HEK293T (cell line): ENCODE measurements at regions not wholly inside any gene's neighbourhood (a gene's known extent, or its start where the extent isn't known, plus 50 kb on each side); places are given as distances from the start of the nearest gene placed in this dataset.
A peak's percentile ranks its signal among the peaks of the same experiment; 100 is the strongest.

Experiments used
- CTCF ChIA-PET: fragments of 350-600 bp; formaldehyde crosslinking; extraction: SDS; loops from one replicate; lab custom pipeline; 2021; ENCODE audit warnings: antibody characterized with exemption, inconsistent platforms; lab: Yijun Ruan, JAX
- POLR2A ChIA-PET: fragments of 350-600 bp; formaldehyde crosslinking; extraction: SDS; loops from one replicate; lab custom pipeline; 2020; ENCODE audit warnings: antibody characterized with exemption, inconsistent platforms; lab: Yijun Ruan, JAX
- DNase-seq: peaks from one replicate; pipeline ENCODE4 v3.0.0; 2012; ENCODE audit warnings: mixed read lengths; ENCODE audit errors: extremely low spot score
- ARNT ChIP-seq: fragments of 450-650 bp; IDR thresholded peaks from 2 replicates; pipeline ENCODE4 v1.6.1; 2017; ENCODE audit warnings: mild to moderate bottlenecking
- BHLHE40 ChIP-seq: fragments of 450-650 bp; IDR thresholded peaks from 2 replicates; pipeline ENCODE4 v1.6.1; 2016; ENCODE audit warnings: mild to moderate bottlenecking, moderate library complexity, borderline replicate concordance
- CTBP1 ChIP-seq: fragments of 450-650 bp; IDR thresholded peaks from 2 replicates; pipeline ENCODE4 v1.6.1; 2016; ENCODE audit warnings: borderline replicate concordance
- ELF4 ChIP-seq: fragments of 450-650 bp; IDR thresholded peaks from 2 replicates; pipeline ENCODE4 v1.6.1; 2017; ENCODE audit warnings: antibody characterized with exemption
- FOXA1 ChIP-seq: fragments of 450-650 bp; IDR thresholded peaks from 2 replicates; pipeline ENCODE4 v1.6.1; 2016; ENCODE audit warnings: mild to moderate bottlenecking
- FOXK2 ChIP-seq: fragments of 450-650 bp; IDR thresholded peaks from 2 replicates; pipeline ENCODE4 v1.6.1; 2016; ENCODE audit warnings: mild to moderate bottlenecking
- FOXM1 ChIP-seq: fragments of 450-650 bp; IDR thresholded peaks from 2 replicates; pipeline ENCODE4 v1.6.1; 2017; ENCODE audit warnings: mild to moderate bottlenecking, borderline replicate concordance
- HDGF ChIP-seq: fragments of 450-650 bp; IDR thresholded peaks from 2 replicates; pipeline ENCODE4 v1.6.1; 2017; ENCODE audit warnings: antibody characterized with exemption, borderline replicate concordance
- L3MBTL2 ChIP-seq: fragments of 450-650 bp; conservative IDR thresholded peaks from 2 replicates; pipeline ENCODE4 v1.6.1; 2016; ENCODE audit warnings: mild to moderate bottlenecking
- LEF1 ChIP-seq: fragments of 450-650 bp; IDR thresholded peaks from 2 replicates; pipeline ENCODE4 v1.6.1; 2017; ENCODE audit warnings: mild to moderate bottlenecking, borderline replicate concordance
- NFRKB ChIP-seq: fragments of 450-650 bp; IDR thresholded peaks from 2 replicates; pipeline ENCODE4 v1.6.1; 2016; ENCODE audit warnings: mild to moderate bottlenecking, moderate library complexity
- SP1 ChIP-seq: fragments of 450-650 bp; IDR thresholded peaks from 2 replicates; pipeline ENCODE4 v1.6.1; 2017
- SUZ12 ChIP-seq: fragments of 450-650 bp; IDR thresholded peaks from 2 replicates; pipeline ENCODE4 v1.6.1; 2016; ENCODE audit warnings: mild to moderate bottlenecking
- TARDBP ChIP-seq: fragments of 450-650 bp; IDR thresholded peaks from 2 replicates; pipeline ENCODE4 v1.6.1; 2016
- ZNF384 ChIP-seq: fragments of 450-650 bp; IDR thresholded peaks from 2 replicates; pipeline ENCODE4 v1.6.1; 2016
- TF ChIP-seq, protein P1 (sequence below): fragments of 450-650 bp; IDR thresholded peaks from 2 replicates; pipeline ENCODE4 v1.6.1; 2016

DNA sequence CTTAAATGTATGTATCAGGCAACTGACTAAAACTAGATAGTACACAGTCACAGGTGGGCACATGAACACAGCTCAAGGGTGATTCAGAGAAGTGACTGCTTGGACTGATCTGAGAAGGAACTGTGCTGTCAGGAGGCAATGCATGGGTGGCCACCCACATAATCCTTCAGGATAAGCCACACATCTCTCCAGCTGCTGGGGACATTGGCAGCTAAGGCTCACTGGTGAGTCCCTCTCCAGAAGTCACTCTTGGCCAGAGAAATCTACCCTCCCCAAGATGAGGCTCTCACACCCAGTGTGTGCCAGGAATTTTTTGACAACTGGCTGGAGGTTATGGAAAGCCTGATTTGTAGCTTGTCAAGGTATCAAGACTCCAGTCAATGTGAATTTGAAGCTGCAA lies 302.4 kb upstream of the NEBL start:
- DNase-seq = no peak
- TF ChIP-seq CTBP1 (no peak), NFRKB (no peak), HDGF (no peak), FOXK2 (no peak), BHLHE40 (no peak), FOXA1 (no peak), FOXM1 (no peak)
- ChIA-PET CTCF (no interaction called here), POLR2A (no interaction called here)

DNA sequence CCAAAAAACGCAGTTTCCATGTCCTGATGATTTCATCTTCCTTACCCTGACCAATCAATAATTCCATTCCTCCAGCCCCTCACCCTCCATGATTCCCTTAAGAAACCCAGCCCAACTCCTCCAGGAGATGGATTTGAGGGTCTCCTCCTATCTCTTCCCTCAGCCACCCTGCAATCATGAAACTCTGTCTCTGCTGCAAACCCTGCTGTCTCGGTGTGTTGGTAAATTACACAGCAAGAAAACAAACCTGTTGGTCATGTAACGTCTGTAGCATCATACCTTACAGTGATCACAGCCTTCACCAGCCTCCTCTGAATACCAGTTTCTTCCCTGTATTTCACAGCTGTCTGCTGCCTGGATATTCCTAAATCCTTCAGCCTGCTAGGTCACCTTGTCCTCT lies 300.7 kb upstream of the NEBL start:
- no peak for DNase-seq
- TF ChIP-seq HDGF = no peak
- TF ChIP-seq ZNF384 = no peak
- TF ChIP-seq LEF1 = no peak
- no peak for TF ChIP-seq FOXA1
- TF ChIP-seq ARNT = no peak
- no peak for TF ChIP-seq FOXK2
- TF ChIP-seq SUZ12 = no peak
- no peak for TF ChIP-seq NFRKB
- TF ChIP-seq TARDBP = no peak
- no peak for TF ChIP-seq ELF4
- no peak for TF ChIP-seq L3MBTL2
- no peak for TF ChIP-seq FOXM1
- TF ChIP-seq, protein P1, sequence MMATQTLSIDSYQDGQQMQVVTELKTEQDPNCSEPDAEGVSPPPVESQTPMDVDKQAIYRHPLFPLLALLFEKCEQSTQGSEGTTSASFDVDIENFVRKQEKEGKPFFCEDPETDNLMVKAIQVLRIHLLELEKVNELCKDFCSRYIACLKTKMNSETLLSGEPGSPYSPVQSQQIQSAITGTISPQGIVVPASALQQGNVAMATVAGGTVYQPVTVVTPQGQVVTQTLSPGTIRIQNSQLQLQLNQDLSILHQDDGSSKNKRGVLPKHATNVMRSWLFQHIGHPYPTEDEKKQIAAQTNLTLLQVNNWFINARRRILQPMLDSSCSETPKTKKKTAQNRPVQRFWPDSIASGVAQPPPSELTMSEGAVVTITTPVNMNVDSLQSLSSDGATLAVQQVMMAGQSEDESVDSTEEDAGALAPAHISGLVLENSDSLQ = no peak
- no peak for TF ChIP-seq BHLHE40
- no peak for TF ChIP-seq CTBP1
- TF ChIP-seq SP1 = no peak
- CTCF ChIA-PET = no interaction called here
- POLR2A ChIA-PET = no interaction called here

DNA sequence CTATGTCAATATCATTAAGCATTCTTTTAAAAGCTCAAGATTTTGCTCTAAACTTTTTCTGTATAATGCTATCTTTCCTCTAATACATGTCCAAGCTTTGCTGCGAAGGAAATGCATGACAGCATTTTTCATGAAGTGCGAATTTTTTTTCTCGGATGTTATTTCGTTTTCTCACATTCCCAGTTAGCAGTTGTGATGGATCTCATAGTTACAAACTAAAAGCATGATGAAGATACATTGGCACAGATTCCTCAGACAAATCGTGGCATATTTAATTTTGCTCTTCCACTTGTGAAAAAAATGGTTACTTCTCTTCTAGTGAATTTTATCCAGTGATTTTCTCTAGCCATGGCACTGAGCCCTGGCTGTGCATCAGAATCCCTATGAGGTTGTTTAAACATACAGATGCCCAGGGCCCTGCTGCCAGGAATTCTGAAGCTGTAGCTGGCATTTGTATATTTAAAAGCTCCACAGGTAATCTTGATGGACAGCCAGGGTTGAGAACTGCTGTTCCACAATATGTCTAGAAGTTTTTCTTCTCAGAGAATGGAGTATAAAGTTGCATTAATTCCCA lies 299.8 kb upstream of the NEBL start:
- no peak for DNase-seq
- ChIA-PET POLR2A (no interaction called here), CTCF (no interaction called here)
- no peak for TF ChIP-seq ZNF384
- no peak for TF ChIP-seq HDGF
- TF ChIP-seq SUZ12 = no peak
- TF ChIP-seq FOXM1 = no peak
- TF ChIP-seq FOXA1 = no peak
- TF ChIP-seq BHLHE40 = no peak

DNA sequence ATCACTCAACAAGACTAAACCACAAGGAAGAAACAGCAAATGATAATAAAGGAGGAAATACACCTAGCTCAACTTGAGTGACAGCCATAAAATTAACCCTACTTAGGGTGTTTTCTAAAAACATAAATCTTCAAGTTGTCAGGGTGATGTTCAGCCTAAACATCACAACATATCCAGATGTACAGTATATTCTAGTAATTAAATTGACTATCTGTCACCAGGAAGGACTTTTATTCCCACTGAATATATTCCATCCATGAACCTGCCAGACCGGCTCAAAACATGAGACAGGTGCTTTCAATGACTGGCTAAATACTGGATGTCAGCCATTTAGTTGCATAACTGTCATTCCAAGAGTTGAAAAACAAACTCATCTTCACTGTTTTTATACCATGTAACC lies 298.1 kb upstream of the NEBL start:
- TF ChIP-seq HDGF = no peak
- no peak for TF ChIP-seq FOXK2
- TF ChIP-seq NFRKB = no peak
- TF ChIP-seq, protein P1 = peak; percentile 83
- no peak for TF ChIP-seq LEF1
- no peak for TF ChIP-seq TARDBP
- TF ChIP-seq SP1 = no peak
- ChIA-PET POLR2A (no interaction called here), CTCF (no interaction called here)

DNA sequence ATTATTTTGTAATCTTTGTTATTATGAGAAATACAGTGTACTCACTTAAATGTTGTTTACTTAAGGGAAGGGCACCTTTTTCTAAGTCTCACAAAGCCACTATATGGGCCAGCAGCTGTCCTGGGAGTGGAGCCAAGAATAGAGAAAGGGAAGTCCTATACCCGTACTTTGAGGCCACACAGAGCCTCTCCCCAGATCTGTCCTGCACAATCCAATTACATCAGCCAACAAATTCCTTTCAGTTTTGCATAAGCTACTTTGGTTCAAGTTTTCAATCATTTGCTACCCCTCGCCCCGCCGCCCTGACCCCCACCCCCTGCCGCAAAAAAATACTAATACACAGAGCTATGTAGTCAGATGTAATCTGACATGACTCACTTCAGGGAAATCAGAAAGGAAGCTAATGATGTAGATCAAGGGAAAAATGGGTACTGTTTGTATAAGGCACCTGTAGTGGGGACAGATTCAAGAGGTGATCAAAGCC lies 297.4 kb upstream of the NEBL start:
- CTCF ChIA-PET = no interaction called here
- no peak for DNase-seq
- no peak for TF ChIP-seq FOXA1
- no peak for TF ChIP-seq HDGF
- no peak for TF ChIP-seq TARDBP
- no peak for TF ChIP-seq BHLHE40
- no peak for TF ChIP-seq SP1
- no peak for TF ChIP-seq FOXM1
- TF ChIP-seq FOXK2 = no peak
- TF ChIP-seq ZNF384 = no peak
- TF ChIP-seq NFRKB = no peak
- TF ChIP-seq ARNT = no peak
- TF ChIP-seq LEF1 = no peak
- TF ChIP-seq, protein P1 = no peak
- TF ChIP-seq CTBP1 = no peak
- POLR2A ChIA-PET = no interaction called here

More for the DNA sequence above, 298.1 kb upstream of the NEBL start:
- DNase-seq = no peak

DNA sequence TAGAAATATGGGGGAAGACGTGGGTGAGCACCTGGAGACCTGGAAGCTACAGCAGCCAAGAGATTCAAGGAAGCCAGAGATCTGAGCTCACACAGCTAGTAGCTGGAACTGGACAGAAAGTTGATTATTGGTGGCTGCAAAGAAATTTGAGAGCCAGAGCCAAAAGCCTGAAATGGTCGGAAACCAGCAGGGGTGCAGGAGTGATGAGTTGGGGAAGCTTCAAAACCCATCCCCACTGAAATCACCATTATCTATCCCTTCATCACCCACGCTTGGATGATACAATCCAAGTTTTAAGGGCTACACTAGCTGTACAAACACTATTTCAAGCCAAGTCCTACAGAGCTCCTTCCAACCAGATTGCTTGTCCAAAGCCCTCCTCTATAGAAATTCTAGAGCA lies 296.1 kb upstream of the NEBL start:
- ChIA-PET POLR2A (no interaction called here), CTCF (interaction anchor here (0.7 kb wide), 1 partner anchor 11 kb away, joined by 3 read pairs; no protein-coding TSS in a partner anchor)
- TF ChIP-seq ELF4 = no peak
- TF ChIP-seq, protein P1 = no peak
- no peak for TF ChIP-seq LEF1
- TF ChIP-seq BHLHE40 = no peak
- TF ChIP-seq FOXA1 = no peak
- TF ChIP-seq TARDBP = no peak
- no peak for TF ChIP-seq SUZ12
- TF ChIP-seq ZNF384 = no peak
- no peak for TF ChIP-seq L3MBTL2
- TF ChIP-seq SP1 = no peak
- no peak for TF ChIP-seq FOXK2
- no peak for TF ChIP-seq NFRKB
- TF ChIP-seq FOXM1 = no peak
- no peak for TF ChIP-seq CTBP1
- TF ChIP-seq ARNT = no peak
- TF ChIP-seq HDGF = no peak

More for the DNA sequence above, 296.1 kb upstream of the NEBL start:
- DNase-seq = no peak
